ENCODE measurements at regions not wholly inside any gene's neighbourhood (a gene's known extent, or its start where the extent isn't known, plus 50 kb on each side); places are given as distances from the start of the nearest gene placed in this dataset.

- Histone ChIP-seq H3K4me2 (ENCODE audit: low read depth, low read length) (no peak overlapping the region), H3K9ac (ENCODE audit: insufficient read depth, low read depth, low read length) (no peak overlapping the region), H3K27me3 (ENCODE audit: control insufficient read depth in 1 of 2, insufficient read depth in 2 of 2, low read length in 2 of 2) (peaks cover 0 to 4% of the 10 kb centered on the region in 2 experiments; a peak in 1 of 5 replicates), H3K27ac (ENCODE audit: extremely low read length, insufficient read depth, low read length) (no peak overlapping the region), H3K4me1 (ENCODE audit: insufficient read depth, low read length) (no peaks in the 10 kb centered on the region), H3K9me3 (ENCODE audit: low read length) (no peaks in the 10 kb centered on the region), H3K4me3 (replicated peaks in 1 of 3; ENCODE audit: insufficient read depth in 1 of 3, low read depth in 2 of 3, low read length in 3 of 3) (no peak overlapping the region), H3K79me2 (ENCODE audit: insufficient read depth, low read length) (no peaks in the 10 kb centered on the region), H2AFZ (ENCODE audit: low read length) (no peak overlapping the region), H3K36me3 (replicated peaks in 1 of 2; ENCODE audit: control insufficient read depth in 1 of 2, insufficient read depth in 2 of 2, low read length in 2 of 2) (no peaks in the 10 kb centered on the region), H4K20me1 (ENCODE audit: insufficient read depth, low read length) (no peaks in the 10 kb centered on the region)
- FAIRE-seq (no peak), ATAC-seq (no peak), DNase-seq (ENCODE audit: low spot score) (no peak)
- no peak for TF ChIP-seq FOXP4 (CRISPR knock-in tag; IDR thresholded peaks at IDR 0.05)
- TF ChIP-seq, protein P1, sequence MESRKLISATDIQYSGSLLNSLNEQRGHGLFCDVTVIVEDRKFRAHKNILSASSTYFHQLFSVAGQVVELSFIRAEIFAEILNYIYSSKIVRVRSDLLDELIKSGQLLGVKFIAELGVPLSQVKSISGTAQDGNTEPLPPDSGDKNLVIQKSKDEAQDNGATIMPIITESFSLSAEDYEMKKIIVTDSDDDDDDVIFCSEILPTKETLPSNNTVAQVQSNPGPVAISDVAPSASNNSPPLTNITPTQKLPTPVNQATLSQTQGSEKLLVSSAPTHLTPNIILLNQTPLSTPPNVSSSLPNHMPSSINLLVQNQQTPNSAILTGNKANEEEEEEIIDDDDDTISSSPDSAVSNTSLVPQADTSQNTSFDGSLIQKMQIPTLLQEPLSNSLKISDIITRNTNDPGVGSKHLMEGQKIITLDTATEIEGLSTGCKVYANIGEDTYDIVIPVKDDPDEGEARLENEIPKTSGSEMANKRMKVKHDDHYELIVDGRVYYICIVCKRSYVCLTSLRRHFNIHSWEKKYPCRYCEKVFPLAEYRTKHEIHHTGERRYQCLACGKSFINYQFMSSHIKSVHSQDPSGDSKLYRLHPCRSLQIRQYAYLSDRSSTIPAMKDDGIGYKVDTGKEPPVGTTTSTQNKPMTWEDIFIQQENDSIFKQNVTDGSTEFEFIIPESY (CRISPR knock-in tag; IDR thresholded peaks at IDR 0.05) = no peak
- no peak for TF ChIP-seq NR3C1 (CRISPR knock-in tag; IDR thresholded peaks at IDR 0.05)
- TF ChIP-seq, protein P2, sequence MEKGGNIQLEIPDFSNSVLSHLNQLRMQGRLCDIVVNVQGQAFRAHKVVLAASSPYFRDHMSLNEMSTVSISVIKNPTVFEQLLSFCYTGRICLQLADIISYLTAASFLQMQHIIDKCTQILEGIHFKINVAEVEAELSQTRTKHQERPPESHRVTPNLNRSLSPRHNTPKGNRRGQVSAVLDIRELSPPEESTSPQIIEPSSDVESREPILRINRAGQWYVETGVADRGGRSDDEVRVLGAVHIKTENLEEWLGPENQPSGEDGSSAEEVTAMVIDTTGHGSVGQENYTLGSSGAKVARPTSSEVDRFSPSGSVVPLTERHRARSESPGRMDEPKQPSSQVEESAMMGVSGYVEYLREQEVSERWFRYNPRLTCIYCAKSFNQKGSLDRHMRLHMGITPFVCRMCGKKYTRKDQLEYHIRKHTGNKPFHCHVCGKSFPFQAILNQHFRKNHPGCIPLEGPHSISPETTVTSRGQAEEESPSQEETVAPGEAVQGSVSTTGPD (CRISPR knock-in tag; IDR thresholded peaks at IDR 0.05) = no peak
- TF ChIP-seq SMARCC2 (IDR thresholded peaks at IDR 0.05) = no peak
- TF ChIP-seq NFKB2 (CRISPR knock-in tag; IDR thresholded peaks at IDR 0.05; ENCODE audit: borderline replicate concordance) = no peak
- no peak for TF ChIP-seq NFRKB (IDR thresholded peaks at IDR 0.05)
- TF ChIP-seq ZUFSP (CRISPR knock-in tag; IDR thresholded peaks at IDR 0.05; ENCODE audit: borderline replicate concordance) = no peak
- no peak for TF ChIP-seq TAF15 (IDR thresholded peaks at IDR 0.05; ENCODE audit: low read depth, low read length, poor library complexity, severe bottlenecking)
- TF ChIP-seq DR1 (CRISPR knock-in tag; IDR thresholded peaks at IDR 0.05) = no peak
- BruUV-seq (replicated peaks) = no TSS peak
- intact Hi-C loops (cut with micrococcal nuclease; ENCODE audit: unreplicated experiment) = no loop called here
- in situ Hi-C loops (cut with HindIII; ENCODE audit: extremely low pct_ligation_motif_present, low pct_unique_long_range_greater_than_20kb) = no loop called here
- POLR2A ChIA-PET = no interaction called here
- CTCF ChIA-PET (ENCODE audit: low intra/inter-chr PET ratio, low total read pairs) = no interaction called here
- 0% methylated on average over 5 of the region's 5 CpGs for WGBS (ENCODE audit: low lambda C conversion rate)
These were observed 166.8 kb downstream of the NRP2 start for GRCh38 chr2:205849136-205849535.

Measured in HepG2 (cell line).